ENCODE measurements at regions not wholly inside any gene's neighbourhood (a gene's known extent, or its start where the extent isn't known, plus 50 kb on each side); places are given as distances from the start of the nearest gene placed in this dataset.

- no peak for TF ChIP-seq POLR2A (IDR thresholded peaks at IDR 0.05)
- no peak for TF ChIP-seq CTCF (IDR thresholded peaks at IDR 0.05)
Observed at GRCh38 chr1:217196616-217197015, 434.3 kb downstream of the GPATCH2 start.
